GM19438 (cell line): ENCODE measurements at regions not wholly inside any gene's neighbourhood (a gene's known extent, or its start where the extent isn't known, plus 50 kb on each side); places are given as distances from the start of the nearest gene placed in this dataset.
A peak's percentile ranks its signal among the peaks of the same experiment; 100 is the strongest.

Experiments
- ATAC-seq: cut with Tn5 transposase; IDR thresholded peaks from one replicate; pipeline ENCODE4 v1.9.1; 2021; ENCODE audit warnings: low read depth; ENCODE audit not compliant: unreplicated experiment

DNA sequence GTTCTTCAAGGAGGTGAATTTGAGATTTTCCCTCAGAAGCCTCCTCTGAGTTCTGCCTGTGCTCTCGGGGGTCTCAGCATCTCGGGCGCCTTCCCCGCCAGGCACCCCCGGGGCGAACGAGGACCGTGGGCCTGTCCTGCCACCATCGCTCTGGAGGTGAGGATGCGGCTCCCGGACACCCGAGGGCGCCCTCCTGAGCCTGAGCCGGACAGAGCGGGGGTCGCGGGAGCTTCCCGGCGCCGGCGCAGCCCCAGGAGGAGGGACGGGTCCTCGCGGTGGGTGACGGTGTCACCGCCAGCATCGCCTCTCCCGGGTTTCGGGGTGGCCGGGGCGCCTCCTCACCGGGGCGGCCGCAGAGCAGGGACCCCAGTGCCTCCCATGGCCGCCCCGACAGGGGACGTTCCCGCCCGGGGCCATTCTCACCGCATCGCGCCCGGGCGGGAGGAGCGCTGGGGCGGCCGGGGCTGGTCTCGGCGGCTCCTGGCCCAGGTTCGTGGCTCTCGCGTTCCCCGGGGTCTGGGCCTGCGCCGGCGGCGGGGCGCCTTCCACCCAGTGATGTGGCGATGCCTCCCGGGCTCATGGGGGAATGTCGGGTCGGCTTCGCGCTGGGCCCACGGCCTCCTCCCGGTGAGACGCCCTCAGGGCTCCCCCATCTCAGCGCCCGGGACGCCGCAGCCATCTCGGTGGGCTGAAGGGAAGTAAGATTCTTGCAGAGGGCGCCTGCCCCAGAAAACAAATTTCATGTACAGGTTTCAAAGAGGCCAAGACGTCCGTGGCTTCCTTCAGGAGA lies 210.5 kb downstream of the ERMARD start:
- no peak for ATAC-seq

DNA sequence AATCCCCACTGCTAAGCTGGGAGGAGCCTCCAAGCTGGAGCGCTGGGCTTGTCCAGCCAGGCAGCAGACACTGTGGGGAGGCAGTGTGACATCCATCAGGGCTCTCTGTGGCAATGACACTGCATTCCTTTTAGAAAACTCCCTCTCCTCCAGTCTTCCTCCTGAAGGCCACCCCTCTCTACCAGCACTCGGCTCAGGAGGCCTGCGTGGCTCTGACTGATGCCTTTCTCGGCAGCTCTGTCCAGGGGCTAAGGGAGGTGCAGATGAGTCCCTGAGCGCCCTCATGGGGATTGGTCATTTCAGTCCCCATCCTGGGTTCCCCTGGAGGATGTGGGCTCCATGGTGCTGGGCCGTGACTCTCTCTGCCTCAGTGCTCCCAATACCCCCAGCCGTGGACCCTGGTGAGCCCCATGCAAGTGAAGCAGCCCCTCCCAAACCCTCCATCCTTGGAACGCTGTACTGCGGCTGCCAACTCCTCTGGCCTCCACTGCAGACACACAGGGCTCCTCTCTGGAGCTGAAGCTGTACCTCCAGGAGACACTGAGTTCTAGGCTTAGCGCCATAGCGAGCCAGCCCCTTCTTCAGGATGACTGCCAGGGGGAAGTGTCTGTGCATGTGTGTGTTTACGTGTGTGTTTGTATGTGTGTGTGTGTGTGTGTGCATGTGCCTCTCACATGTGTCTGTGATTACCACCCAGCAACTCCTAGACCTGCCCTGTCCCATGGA lies 209.6 kb downstream of the ERMARD start:
- ATAC-seq = no peak

DNA sequence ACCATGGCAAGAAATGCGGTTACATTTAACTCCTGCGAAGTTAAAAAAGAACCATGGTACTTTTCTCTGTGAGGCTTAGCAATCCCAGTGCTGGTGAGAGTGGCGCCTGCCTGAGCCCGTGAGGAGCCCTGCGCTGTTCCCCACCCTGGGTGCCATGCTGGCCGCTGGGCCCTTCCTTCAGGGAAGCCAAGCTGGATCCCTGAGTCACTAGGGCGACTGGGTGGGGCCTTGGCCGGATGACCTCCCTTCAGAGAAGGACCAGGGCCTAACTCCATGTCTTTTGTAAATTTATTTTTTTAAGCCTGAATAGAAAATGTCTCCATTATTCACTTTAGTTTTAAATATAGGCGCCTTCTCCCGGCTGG lies 209.1 kb downstream of the ERMARD start:
- ATAC-seq = no peak

DNA sequence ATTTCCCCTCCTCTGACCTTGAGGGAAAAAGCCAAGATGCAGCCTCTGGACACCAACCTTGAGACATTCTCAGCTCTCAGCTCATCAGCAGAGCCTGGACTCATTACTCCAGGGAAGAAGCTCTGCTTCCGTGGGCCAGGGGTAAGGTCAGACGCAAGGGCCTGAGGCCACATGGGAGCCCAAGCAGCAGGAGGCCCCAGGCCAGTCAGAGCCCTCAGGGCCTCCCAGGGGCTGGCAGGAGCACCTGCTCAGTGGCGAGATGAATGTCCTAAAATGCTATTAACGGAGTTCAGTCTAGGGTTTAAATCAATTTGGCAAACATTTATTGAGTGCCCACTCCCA lies 208.6 kb downstream of the ERMARD start:
- no peak for ATAC-seq

DNA sequence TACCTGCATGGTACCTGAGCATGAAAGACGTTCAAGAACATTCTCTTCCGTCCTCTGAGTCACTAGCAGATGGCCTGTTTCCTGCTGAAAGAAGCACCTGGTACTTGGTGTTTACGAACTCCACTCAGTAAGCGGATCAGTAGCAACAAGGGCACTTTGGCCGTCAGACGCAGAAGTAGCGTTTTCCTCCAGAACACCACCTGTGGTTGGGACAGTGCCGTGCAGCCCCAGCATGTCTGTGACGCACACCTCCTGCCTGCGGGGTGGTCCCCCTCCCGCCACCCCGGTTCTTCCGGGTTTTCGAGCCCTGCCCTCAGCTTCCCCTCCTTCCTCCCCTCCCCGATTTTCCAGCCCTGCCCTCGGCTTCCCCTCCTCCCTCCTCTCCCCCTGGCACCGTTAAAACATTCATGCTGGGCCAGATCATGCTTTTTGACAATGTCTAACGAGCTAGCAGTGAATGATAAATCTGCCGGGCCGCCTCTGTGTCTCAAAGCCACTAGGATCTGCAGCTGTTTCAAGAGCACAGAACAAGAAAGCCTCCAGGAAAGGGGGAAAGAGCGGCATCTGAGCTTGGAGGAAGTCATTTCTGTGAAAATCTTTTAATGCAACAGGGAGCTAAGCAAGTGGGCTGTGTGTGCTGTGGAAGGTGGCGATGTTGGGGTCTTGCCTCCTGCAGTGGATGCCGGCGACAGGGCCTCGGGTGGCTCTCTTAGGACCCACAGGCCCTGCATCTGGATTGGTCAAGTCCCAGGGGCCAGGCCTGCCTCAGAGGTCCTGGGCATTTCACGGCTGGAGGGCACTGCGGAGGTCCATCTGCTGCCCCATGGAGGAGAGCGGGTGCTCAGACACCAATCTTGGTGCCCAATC lies 207.9 kb downstream of the ERMARD start:
- ATAC-seq = peak; percentile 82

DNA sequence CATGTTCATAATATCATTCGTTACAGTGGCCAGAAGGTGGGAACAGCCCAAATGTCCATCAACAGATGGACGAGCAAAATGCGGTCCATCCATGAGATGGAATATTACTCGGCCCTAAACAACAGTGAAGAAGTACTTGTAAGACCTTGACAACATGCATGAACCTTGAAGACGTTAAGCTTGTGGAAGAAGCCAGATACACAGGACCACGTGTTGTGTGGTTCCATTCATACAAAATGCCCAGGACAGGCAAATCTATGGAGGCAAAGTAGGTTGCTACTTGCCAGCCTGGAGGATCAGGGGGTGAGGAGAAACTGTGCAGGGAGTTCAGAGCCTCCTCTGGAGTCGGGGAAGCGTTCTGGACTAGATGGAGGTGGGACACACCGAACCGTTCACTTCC lies 207.1 kb downstream of the ERMARD start:
- ATAC-seq = no peak

DNA sequence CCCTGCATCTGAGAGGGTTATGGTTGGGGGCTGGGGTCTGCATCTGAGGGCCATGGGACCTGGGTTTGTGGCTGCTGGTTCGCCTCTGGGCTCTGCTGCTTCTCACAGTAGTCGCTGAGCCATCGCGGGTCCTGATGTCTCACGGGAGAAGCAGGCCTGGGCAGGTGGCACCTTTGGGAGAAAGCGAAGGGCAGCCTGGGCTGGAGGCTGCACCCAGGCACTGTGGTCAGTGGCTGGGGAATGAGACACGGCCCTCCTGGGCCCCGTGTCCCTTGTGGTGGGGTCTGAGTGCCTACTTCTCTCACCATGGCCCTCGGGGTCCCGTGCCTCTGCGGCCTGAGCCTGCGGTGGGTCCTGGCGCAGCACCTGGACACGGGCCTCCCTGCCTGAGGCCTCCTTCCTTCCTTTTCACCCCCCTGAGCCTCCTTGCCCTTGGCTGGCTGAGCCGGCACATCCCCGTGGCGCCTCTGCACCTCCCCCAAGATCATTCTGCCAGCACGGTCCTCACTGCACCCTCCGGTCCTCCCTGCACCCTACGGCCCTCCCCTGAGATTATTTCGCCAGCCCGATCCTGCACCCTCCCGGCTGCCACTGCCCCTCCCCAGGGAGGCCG lies 206.0 kb downstream of the ERMARD start:
- no peak for ATAC-seq

DNA sequence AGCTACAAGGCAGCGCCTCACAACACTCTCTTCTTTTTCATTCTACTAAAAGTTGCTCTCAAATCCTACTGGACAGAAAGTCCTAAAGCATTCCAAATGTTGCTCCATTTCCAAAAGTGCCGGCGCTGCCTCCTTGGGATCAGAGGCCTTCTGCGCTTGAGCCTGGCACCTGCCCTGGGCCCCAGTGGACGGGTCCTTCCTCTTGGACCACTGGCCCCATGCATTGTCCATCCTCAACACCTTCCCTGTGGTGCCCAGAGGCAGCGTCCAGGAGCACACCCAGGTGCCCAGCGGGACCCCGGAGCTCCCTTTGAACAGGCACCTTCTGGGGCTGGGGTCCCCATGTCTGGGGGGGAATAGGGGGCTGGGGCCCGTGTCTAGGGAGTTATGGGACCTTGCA lies 205.2 kb downstream of the ERMARD start:
- ATAC-seq = no peak

DNA sequence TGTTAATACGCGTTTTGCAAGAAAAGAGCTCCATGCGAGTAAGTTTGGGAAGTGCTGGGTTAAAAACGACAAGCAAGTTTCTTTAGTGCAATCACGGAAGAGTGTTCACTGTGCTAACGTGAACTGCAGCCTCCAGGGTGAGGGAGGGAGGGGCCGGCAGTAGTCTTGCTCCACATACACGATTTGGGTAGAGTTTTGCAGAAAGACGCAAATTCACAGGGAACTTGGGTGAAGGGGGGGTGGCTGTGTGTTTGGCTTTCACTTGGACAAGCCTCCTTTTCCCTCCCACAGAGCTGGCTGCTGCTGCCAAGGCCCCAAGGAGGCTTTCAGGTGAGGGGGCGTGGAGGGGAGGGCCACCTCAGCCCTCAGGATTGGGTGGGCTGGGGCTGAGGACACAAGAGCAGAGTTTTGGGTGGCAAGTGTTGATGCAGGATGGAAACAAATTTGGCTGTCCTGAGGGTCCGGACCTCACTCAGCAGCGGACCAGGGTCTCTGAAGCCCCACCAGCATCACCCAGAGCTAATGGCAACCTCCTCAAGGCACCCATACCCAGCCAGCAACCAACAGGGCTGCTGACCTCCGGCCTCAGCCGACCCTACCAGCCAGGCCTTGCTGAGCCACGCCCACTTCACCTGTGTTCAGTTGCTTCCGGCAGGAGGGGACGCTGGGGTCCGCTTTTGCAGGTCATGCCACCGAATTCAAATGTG lies 204.5 kb downstream of the ERMARD start:
- no peak for ATAC-seq

DNA sequence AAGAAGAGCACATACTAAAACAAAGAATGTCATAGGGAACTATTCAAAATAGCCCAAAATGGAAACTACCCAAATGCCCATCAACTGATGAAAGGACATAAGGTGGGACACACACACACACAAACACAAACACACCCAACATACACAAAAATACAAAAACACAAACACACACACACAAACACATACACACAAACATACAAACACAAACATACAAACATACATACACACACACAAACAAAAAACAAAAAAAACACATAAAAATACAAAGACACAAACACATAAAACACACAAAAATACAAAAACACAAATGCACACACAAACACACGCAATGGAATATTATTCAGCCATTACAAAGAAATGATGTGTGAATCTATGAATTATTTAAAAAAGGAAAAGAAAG lies 203.6 kb downstream of the ERMARD start:
- ATAC-seq = no peak

DNA sequence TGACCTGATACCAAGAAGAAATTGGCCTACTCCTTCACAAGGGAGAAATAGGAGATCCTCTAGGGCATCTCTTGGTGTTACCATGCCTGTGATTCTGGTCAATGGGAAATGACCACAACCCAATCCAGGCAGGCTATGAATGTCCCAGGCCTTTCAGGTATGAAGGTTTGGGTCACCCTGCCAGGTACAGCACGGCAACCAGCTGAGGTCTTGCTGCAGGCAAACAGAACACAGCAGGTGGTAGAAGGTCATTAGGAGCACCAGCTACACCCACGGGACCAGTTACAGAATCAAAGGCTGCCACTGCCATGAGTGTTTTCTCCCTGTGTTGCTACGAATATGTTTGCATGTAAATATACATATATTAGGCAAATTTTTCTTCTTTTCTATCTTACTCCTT lies 202.3 kb downstream of the ERMARD start:
- ATAC-seq = no peak

DNA sequence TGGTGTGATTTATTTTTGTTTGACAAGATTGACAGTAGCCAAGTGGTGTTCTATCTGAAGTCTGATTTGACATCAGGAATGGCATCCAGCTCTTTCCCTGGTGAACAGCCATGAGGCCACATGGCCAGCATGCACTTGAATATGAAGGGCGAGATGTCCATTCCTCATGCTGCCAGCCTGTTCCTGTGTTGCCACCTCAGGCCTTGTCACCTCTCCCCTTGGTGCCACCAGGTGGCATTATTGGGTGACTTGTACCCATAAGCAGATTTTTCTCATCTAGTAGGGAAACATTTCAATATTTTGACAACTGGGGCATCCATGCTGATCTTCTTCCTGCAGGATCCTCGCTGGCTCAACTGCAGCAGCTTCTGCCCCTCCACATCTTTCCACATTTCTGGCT lies 199.1 kb downstream of the ERMARD start:
- ATAC-seq = no peak

DNA sequence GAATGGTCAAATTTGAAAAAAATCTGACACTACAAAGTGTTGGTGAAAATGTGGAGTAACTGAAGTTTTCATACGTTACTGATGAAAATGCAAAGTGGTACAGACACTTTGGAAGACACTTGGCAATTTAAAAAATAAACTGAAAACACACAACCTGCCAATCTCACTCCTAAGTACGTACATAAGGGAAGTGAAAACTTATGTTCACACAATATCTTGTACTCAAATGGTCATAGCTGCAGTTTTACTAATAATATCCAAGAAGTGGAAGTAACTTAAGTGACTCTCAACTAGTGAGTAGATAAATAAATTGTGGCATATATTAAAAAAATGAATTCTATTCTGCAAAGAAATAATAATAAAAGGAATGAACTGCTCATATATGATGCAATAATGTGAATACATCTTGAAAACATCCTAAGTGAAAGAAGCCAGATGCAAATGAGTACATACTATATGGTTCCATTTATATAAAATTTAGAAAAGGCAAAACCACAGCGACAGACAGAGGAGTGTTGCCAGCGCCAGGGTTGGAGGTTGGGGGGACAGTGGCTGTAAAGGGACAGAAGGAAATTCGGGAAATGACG lies 198.2 kb downstream of the ERMARD start:
- ATAC-seq = no peak

DNA sequence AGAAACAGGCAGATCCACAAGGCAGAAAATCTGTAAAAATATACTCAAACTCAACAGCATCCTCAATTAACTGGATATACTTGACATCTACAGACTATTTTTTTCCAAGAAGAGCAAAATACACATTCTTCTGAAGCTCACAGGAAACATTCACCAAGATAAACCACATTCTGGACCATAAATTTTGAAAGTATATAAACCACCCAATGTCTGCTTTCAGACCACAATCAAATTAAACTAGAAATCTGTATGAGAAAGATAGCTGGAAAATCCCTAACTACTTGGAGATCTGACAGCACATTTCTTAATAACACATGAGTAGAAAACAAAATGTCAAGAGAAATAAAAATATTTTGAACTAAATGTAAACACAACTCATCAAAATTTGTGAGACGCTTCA lies 195.5 kb downstream of the ERMARD start:
- ATAC-seq = no peak

DNA sequence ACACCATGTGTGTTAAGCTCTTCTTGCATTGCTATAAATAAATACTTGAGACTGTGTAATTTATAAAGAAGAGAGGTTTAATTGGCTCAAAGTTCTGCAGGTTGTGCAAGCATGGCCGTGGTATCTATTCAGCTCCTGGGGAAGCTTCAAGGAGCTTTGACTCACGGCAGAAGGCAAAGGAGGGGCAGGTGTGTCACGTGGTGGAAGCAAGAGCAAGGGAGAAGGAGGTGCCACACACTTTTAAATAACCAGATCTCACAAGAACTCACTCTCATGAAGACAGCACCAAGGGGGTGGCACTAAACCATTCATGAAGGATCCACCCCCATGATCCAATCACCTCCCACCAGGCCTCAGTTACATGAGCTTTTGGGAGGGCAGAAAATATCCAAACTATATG lies 193.7 kb downstream of the ERMARD start:
- ATAC-seq = no peak

DNA sequence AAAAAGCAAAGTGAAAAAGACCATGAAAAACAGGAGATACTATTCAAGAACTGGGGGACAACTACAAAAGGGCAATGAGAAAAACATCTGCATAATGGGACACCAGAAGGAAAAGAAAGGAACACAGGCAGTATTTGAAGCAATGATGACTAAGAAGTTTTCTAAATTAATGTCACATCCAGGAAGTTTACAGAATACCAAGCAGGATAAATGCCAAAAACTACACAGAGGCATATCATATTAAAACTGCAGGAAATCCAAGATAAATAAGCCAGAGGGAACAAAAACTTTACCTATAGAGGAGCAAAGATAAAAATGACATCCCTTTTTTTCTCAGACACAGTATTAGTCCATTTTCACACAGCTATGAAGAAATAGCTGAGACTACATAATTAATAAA lies 193.0 kb downstream of the ERMARD start:
- ATAC-seq = no peak

DNA sequence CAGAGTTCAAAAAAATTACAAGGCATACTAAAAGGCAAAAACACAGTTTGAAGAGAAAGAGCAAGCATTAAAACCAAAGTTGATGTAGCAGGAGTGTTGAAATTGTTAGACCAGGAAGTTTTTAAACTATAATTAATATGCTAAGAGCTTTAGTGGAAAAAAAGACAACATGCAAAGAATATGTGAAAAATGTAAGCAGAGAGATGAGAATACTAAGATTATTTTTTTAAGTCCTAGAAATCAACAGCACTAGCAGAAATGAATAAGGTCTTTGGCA lies 192.6 kb downstream of the ERMARD start:
- no peak for ATAC-seq

DNA sequence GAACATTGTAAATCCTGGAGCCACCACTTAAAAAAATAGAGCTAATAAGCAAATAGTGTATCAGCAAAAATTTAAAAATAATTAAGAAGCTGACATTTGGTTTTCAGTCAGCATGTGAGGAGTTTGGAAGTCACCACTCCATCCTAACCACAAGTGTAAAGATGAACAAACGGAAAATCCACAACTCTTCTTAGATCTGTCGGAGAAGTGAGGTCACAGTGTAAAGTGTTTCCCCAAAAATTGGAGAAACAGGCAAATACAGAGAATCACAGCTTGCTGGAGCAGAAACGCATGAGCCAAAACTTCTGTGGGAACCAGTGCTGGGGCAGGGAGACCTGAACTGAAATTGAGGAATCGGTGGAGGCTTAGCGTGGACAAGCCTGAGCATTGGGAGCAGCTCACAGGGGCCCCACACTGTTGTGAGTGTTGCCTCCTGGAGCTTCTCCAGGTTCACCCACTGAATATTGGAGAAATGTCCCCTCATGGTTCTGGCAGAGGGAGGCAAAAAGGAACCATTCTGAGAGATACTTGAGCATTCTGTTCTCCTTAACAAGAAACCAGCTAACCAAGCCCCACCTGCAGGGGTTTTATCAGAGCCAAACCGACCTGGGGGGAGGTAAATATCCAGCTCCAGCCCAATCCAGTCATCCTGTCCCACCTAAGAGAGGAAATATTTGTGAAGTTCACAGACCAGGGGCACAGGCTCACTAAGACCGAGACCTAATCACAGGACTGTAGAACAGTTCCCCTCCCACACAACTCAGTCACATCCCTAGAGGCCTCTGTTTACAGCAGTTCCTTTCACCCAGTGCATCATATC lies 192.0 kb downstream of the ERMARD start:
- no peak for ATAC-seq

DNA sequence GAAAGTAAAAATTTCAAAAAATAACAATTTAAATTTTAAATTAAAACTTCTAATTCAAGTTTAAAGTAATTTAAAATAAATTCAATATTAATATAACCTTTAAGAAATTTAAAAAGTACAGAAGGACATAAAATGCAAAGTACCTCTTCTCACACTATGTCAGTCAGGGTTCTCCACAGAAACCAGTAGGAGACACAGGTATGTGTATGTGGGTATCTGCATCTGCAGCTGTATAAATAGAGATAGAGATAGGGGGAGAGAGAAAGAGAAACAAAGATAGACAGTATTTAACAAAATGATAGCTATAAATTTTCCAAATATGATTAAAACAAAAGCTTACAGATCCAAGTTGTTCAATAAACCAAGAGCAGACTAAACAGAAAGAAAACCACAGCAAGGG lies 190.8 kb downstream of the ERMARD start:
- ATAC-seq = no peak
